Kidney epithelial cell (primary cell): ENCODE measurements at regions not wholly inside any gene's neighbourhood (a gene's known extent, or its start where the extent isn't known, plus 50 kb on each side); places are given as distances from the start of the nearest gene placed in this dataset.
A peak's percentile ranks its signal among the peaks of the same experiment; 100 is the strongest.

ENCODE experiments used
- DNase-seq: peaks from one replicate; pipeline ENCODE4 v3.0.0-alpha.2; 2010; ENCODE audit warnings: low read depth
- H3K27me3 ChIP-seq: 2 replicates; pipeline ENCODE4 v1.6.0; 2011; ENCODE audit warnings: low read length; ENCODE audit not compliant: control insufficient read depth, insufficient read depth
- H3K36me3 ChIP-seq: 2 replicates; pipeline ENCODE4 v1.5.1; 2011; ENCODE audit warnings: low read length; ENCODE audit not compliant: control insufficient read depth, insufficient read depth
- H3K4me3 ChIP-seq: 2 replicates; pipeline ENCODE4 v1.5.1; 2011; ENCODE audit warnings: low read depth, mild to moderate bottlenecking, control low read depth, low read length
- CTCF ChIP-seq: IDR thresholded peaks from 2 replicates; pipeline ENCODE4 v1.5.1; 2011; ENCODE audit warnings: mild to moderate bottlenecking, moderate library complexity, low read length, control low read depth, inconsistent platforms; ENCODE audit not compliant: insufficient read depth, poor library complexity, severe bottlenecking

- no peak overlapping the region for H3K4me3 ChIP-seq
- DNase-seq = no peak
Measured at GRCh38 chr18:67243799-67244587, 272.5 kb downstream of the DSEL start.

GRCh38 chr18:67242001-67242400 is 274.5 kb downstream of the DSEL start:
- H3K4me3 ChIP-seq = no peak overlapping the region
- no peaks in the 10 kb centered on the region for H3K36me3 ChIP-seq
- no peak for DNase-seq
- TF ChIP-seq CTCF = no peak
- H3K27me3 ChIP-seq = no peaks in the 10 kb centered on the region

More at GRCh38 chr18:67243799-67244587, 272.5 kb downstream of the DSEL start:
- no peaks in the 10 kb centered on the region for H3K36me3 ChIP-seq
- no peak for TF ChIP-seq CTCF
- no peaks in the 10 kb centered on the region for H3K27me3 ChIP-seq

- H3K36me3 ChIP-seq = no peaks in the 10 kb centered on the region
- no peaks in the 10 kb centered on the region for H3K27me3 ChIP-seq
- no peak for TF ChIP-seq CTCF
- H3K4me3 ChIP-seq = no peak overlapping the region
- no peak for DNase-seq
Measured at GRCh38 chr18:67241299-67241698, 275.2 kb downstream of the DSEL start.

- no peak for TF ChIP-seq CTCF
- no peak for DNase-seq
- no peak overlapping the region for H3K4me3 ChIP-seq
Measured at GRCh38 chr18:67239826-67240225, 276.7 kb downstream of the DSEL start.

GRCh38 chr18:67232991-67233390 is 283.5 kb downstream of the DSEL start:
- Histone ChIP-seq H3K4me3 (no peak overlapping the region), H3K36me3 (no peaks in the 10 kb centered on the region), H3K27me3 (no peaks in the 10 kb centered on the region)
- no peak for DNase-seq
- TF ChIP-seq CTCF = no peak

More at GRCh38 chr18:67239826-67240225, 276.7 kb downstream of the DSEL start:
- Histone ChIP-seq H3K36me3 (no peaks in the 10 kb centered on the region), H3K27me3 (no peaks in the 10 kb centered on the region)

- no peaks in the 10 kb centered on the region for H3K36me3 ChIP-seq
- peak; percentile 29 for DNase-seq
- TF ChIP-seq CTCF = no peak
- H3K4me3 ChIP-seq = no peak overlapping the region
- no peaks in the 10 kb centered on the region for H3K27me3 ChIP-seq
Measured at GRCh38 chr18:67232406-67232805, 284.1 kb downstream of the DSEL start.
